Adipocyte (in vitro differentiated cells): ENCODE measurements at regions not wholly inside any gene's neighbourhood (a gene's known extent, or its start where the extent isn't known, plus 50 kb on each side); places are given as distances from the start of the nearest gene placed in this dataset.
A peak's percentile ranks its signal among the peaks of the same experiment; 100 is the strongest.

Experiments used
- DNase-seq: peaks from one replicate; pipeline ENCODE4 v3.0.0-alpha.2; 2015; ENCODE audit warnings: low read depth
- H3K27me3 ChIP-seq: replicated peaks from 2 replicates; pipeline ENCODE4 v1.7.0; 2013; ENCODE audit warnings: mild to moderate bottlenecking, low read length, moderate library complexity; ENCODE audit not compliant: control insufficient read depth, insufficient read depth
- H3K36me3 ChIP-seq: 2 replicates; pipeline ENCODE4 v1.7.0; 2013; ENCODE audit warnings: low read length, mild to moderate bottlenecking, moderate library complexity; ENCODE audit not compliant: control insufficient read depth, insufficient read depth, severe bottlenecking
- H3K4me1 ChIP-seq: 2 replicates; pipeline ENCODE4 v1.7.0; 2013; ENCODE audit warnings: mild to moderate bottlenecking, low read length, moderate library complexity; ENCODE audit not compliant: control insufficient read depth, insufficient read depth
- H3K4me3 ChIP-seq: 2 replicates; pipeline ENCODE4 v1.7.0; 2013; ENCODE audit warnings: mild to moderate bottlenecking, low read length, moderate library complexity
- H3K9ac ChIP-seq: 2 replicates; pipeline ENCODE4 v1.7.0; 2013; ENCODE audit warnings: mild to moderate bottlenecking, low read length, moderate library complexity
- H3K9me3 ChIP-seq: 2 replicates; pipeline ENCODE4 v1.7.0; 2013; ENCODE audit warnings: mild to moderate bottlenecking, low read length, moderate library complexity; ENCODE audit not compliant: control insufficient read depth

GRCh38 chr9:131809941-131810344 lies 70.1 kb upstream of the RAPGEF1 start:
- DNase-seq = peak; percentile 5
- Histone ChIP-seq H3K36me3 (no peaks in the 10 kb centered on the region), H3K4me3 (no peak overlapping the region), H3K9ac (no peak overlapping the region), H3K9me3 (no peaks in the 10 kb centered on the region), H3K27me3 (peaks cover 82% of the 10 kb centered on the region), H3K4me1 (no peaks in the 10 kb centered on the region)

- Histone ChIP-seq H3K4me3 (no peak overlapping the region), H3K27me3 (peaks cover 86% of the 10 kb centered on the region), H3K36me3 (no peaks in the 10 kb centered on the region), H3K9ac (no peak overlapping the region), H3K4me1 (no peaks in the 10 kb centered on the region), H3K9me3 (peaks cover 6% of the 10 kb centered on the region)
- no peak for DNase-seq
Measured at GRCh38 chr9:131808291-131808690, 68.4 kb upstream of the RAPGEF1 start.

- H3K4me3 ChIP-seq = no peak overlapping the region
- H3K4me1 ChIP-seq = no peaks in the 10 kb centered on the region
- H3K9ac ChIP-seq = no peak overlapping the region
- DNase-seq = no peak
- H3K36me3 ChIP-seq = no peaks in the 10 kb centered on the region
- peaks cover 12% of the 10 kb centered on the region for H3K9me3 ChIP-seq
- peaks cover 90% of the 10 kb centered on the region for H3K27me3 ChIP-seq
Measured at GRCh38 chr9:131807144-131807983, 67.5 kb upstream of the RAPGEF1 start.

- Histone ChIP-seq H3K9me3 (peaks cover 13% of the 10 kb centered on the region), H3K27me3 (peaks cover 91% of the 10 kb centered on the region), H3K9ac (no peak overlapping the region), H3K4me3 (no peak overlapping the region), H3K36me3 (no peaks in the 10 kb centered on the region), H3K4me1 (no peaks in the 10 kb centered on the region)
- DNase-seq = no peak
Measured at GRCh38 chr9:131805803-131806202, 65.9 kb upstream of the RAPGEF1 start.

GRCh38 chr9:131804826-131805225 lies 65.0 kb upstream of the RAPGEF1 start:
- Histone ChIP-seq H3K4me3 (no peak overlapping the region), H3K4me1 (no peaks in the 10 kb centered on the region), H3K9me3 (peaks cover 13% of the 10 kb centered on the region), H3K9ac (no peak overlapping the region), H3K36me3 (no peaks in the 10 kb centered on the region), H3K27me3 (peaks cover 95% of the 10 kb centered on the region)
- no peak for DNase-seq

GRCh38 chr9:131803758-131804411 lies 64.0 kb upstream of the RAPGEF1 start:
- Histone ChIP-seq H3K36me3 (no peaks in the 10 kb centered on the region), H3K4me3 (no peak overlapping the region), H3K27me3 (peaks cover 90% of the 10 kb centered on the region), H3K9ac (no peak overlapping the region), H3K9me3 (peaks cover 13% of the 10 kb centered on the region), H3K4me1 (no peaks in the 10 kb centered on the region)
- DNase-seq = no peak

- DNase-seq = no peak
Measured at GRCh38 chr9:131801810-131802209, 61.9 kb upstream of the RAPGEF1 start.

GRCh38 chr9:131800843-131801242 lies 61.0 kb upstream of the RAPGEF1 start:
- no peaks in the 10 kb centered on the region for H3K4me1 ChIP-seq
- H3K36me3 ChIP-seq = no peaks in the 10 kb centered on the region
- H3K9me3 ChIP-seq = peaks cover 13% of the 10 kb centered on the region
- no peak overlapping the region for H3K9ac ChIP-seq
- H3K27me3 ChIP-seq = peaks cover 71% of the 10 kb centered on the region
- DNase-seq = no peak
- no peak overlapping the region for H3K4me3 ChIP-seq

More at GRCh38 chr9:131801810-131802209, 61.9 kb upstream of the RAPGEF1 start:
- H3K36me3 ChIP-seq = no peaks in the 10 kb centered on the region
- H3K4me3 ChIP-seq = no peak overlapping the region
- H3K27me3 ChIP-seq = peaks cover 81% of the 10 kb centered on the region
- H3K9me3 ChIP-seq = peaks cover 13% of the 10 kb centered on the region
- no peak overlapping the region for H3K9ac ChIP-seq
- H3K4me1 ChIP-seq = no peaks in the 10 kb centered on the region

GRCh38 chr9:131800366-131800765 lies 60.5 kb upstream of the RAPGEF1 start:
- Histone ChIP-seq H3K36me3 (no peaks in the 10 kb centered on the region), H3K4me3 (no peak overlapping the region), H3K4me1 (no peaks in the 10 kb centered on the region), H3K27me3 (peaks cover 71% of the 10 kb centered on the region), H3K9ac (no peak overlapping the region), H3K9me3 (peaks cover 13% of the 10 kb centered on the region)
- no peak for DNase-seq

GRCh38 chr9:131799177-131799823 lies 59.4 kb upstream of the RAPGEF1 start:
- Histone ChIP-seq H3K9ac (no peak overlapping the region), H3K27me3 (peaks cover 71% of the 10 kb centered on the region), H3K4me1 (no peaks in the 10 kb centered on the region), H3K9me3 (peaks cover 13% of the 10 kb centered on the region), H3K4me3 (no peak overlapping the region), H3K36me3 (no peaks in the 10 kb centered on the region)
- peak; percentile 66 for DNase-seq

GRCh38 chr9:131798246-131798645 lies 58.4 kb upstream of the RAPGEF1 start:
- H3K4me1 ChIP-seq = no peaks in the 10 kb centered on the region
- no peak for DNase-seq

More at GRCh38 chr9:131798246-131798645, 58.4 kb upstream of the RAPGEF1 start:
- Histone ChIP-seq H3K9me3 (peaks cover 7% of the 10 kb centered on the region), H3K9ac (no peak overlapping the region), H3K27me3 (peaks cover 70% of the 10 kb centered on the region), H3K4me3 (no peak overlapping the region), H3K36me3 (no peaks in the 10 kb centered on the region)
